Fibroblast of mammary gland (primary cell): ENCODE measurements at regions not wholly inside any gene's neighbourhood (a gene's known extent, or its start where the extent isn't known, plus 50 kb on each side); places are given as distances from the start of the nearest gene placed in this dataset.

Source experiments
- DNase-seq: peaks from one replicate; pipeline ENCODE4 v3.0.0-alpha.2; 2010; ENCODE audit warnings: low read depth
- H3K4me3 ChIP-seq: 2 replicates; pipeline ENCODE4 v1.5.1; 2011; ENCODE audit warnings: low read depth, mild to moderate bottlenecking, low read length, moderate library complexity; ENCODE audit not compliant: control insufficient read depth
- CTCF ChIP-seq: conservative IDR thresholded peaks from 2 replicates; pipeline ENCODE4 v1.5.1; 2011; ENCODE audit warnings: low read depth, low read length, inconsistent platforms; ENCODE audit not compliant: control insufficient read depth, insufficient read depth

- no peak for TF ChIP-seq CTCF
- H3K4me3 ChIP-seq = no peak overlapping the region
- DNase-seq = no peak
Observed at GRCh38 chr2:221144909-221145308, 427.2 kb downstream of the EPHA4 start.

GRCh38 chr2:221145396-221145795, 426.7 kb downstream of the EPHA4 start:
- DNase-seq = no peak
- no peak for TF ChIP-seq CTCF
- no peak overlapping the region for H3K4me3 ChIP-seq

- no peak for TF ChIP-seq CTCF
- DNase-seq = no peak
- no peak overlapping the region for H3K4me3 ChIP-seq
Observed at GRCh38 chr2:221153226-221153625, 418.9 kb downstream of the EPHA4 start.

- no peak overlapping the region for H3K4me3 ChIP-seq
- no peak for TF ChIP-seq CTCF
- no peak for DNase-seq
Observed at GRCh38 chr2:221154176-221154575, 417.9 kb downstream of the EPHA4 start.

- TF ChIP-seq CTCF = no peak
- H3K4me3 ChIP-seq = no peak overlapping the region
- DNase-seq = no peak
Observed at GRCh38 chr2:221156062-221156734, 415.9 kb downstream of the EPHA4 start.

- DNase-seq = no peak
Observed at GRCh38 chr2:221161186-221161585, 410.9 kb downstream of the EPHA4 start.

More at GRCh38 chr2:221161186-221161585, 410.9 kb downstream of the EPHA4 start:
- no peak overlapping the region for H3K4me3 ChIP-seq
- TF ChIP-seq CTCF = no peak
